ENCODE measurements at regions not wholly inside any gene's neighbourhood (a gene's known extent, or its start where the extent isn't known, plus 50 kb on each side); places are given as distances from the start of the nearest gene placed in this dataset.

GRCh38 chr2:194566907-194567660 is 1089.9 kb upstream of the SLC39A10 start:
- Histone ChIP-seq H3K4me1 (ENCODE audit: insufficient read depth, low read length) (no peaks in the 10 kb centered on the region), H2AFZ (ENCODE audit: low read length) (no peak overlapping the region), H3K4me3 (ENCODE audit: insufficient read depth, low read length) (no peak overlapping the region), H3K4me2 (ENCODE audit: insufficient read depth, low read length) (no peak overlapping the region), H3K27me3 (ENCODE audit: insufficient read depth, low read length) (no peaks in the 10 kb centered on the region), H3K9me3 (ENCODE audit: low read depth, low read length) (peaks cover 3% of the 10 kb centered on the region), H3K36me3 (ENCODE audit: insufficient read depth, low read length) (no peaks in the 10 kb centered on the region), H3K79me2 (ENCODE audit: insufficient read depth, low read length) (no peaks in the 10 kb centered on the region), H4K20me1 (ENCODE audit: insufficient read depth, low read length) (no peaks in the 10 kb centered on the region), H3K27ac (ENCODE audit: low read depth, low read length) (no peak overlapping the region)
- no peak for DNase-seq (ENCODE audit: insufficient read length, low spot score, missing footprints)
- no peak for TF ChIP-seq CTCF (IDR thresholded peaks at IDR 0.05; ENCODE audit: extremely low read depth, low read depth, low read length)

GRCh38 chr2:194564422-194564821 is 1092.6 kb upstream of the SLC39A10 start:
- H3K27me3 ChIP-seq (ENCODE audit: insufficient read depth, low read length) = no peaks in the 10 kb centered on the region
- no peak overlapping the region for H3K27ac ChIP-seq (ENCODE audit: low read depth, low read length)
- no peak overlapping the region for H3K4me3 ChIP-seq (ENCODE audit: insufficient read depth, low read length)
- H3K4me2 ChIP-seq (ENCODE audit: insufficient read depth, low read length) = no peak overlapping the region
- TF ChIP-seq CTCF (IDR thresholded peaks at IDR 0.05; ENCODE audit: extremely low read depth, low read depth, low read length) = no peak
- no peaks in the 10 kb centered on the region for H4K20me1 ChIP-seq (ENCODE audit: insufficient read depth, low read length)
- H3K36me3 ChIP-seq (ENCODE audit: insufficient read depth, low read length) = no peaks in the 10 kb centered on the region
- no peaks in the 10 kb centered on the region for H3K4me1 ChIP-seq (ENCODE audit: insufficient read depth, low read length)
- no peak for DNase-seq (ENCODE audit: insufficient read length, low spot score, missing footprints)
- no peak overlapping the region for H2AFZ ChIP-seq (ENCODE audit: low read length)
- no peaks in the 10 kb centered on the region for H3K9me3 ChIP-seq (ENCODE audit: low read depth, low read length)
- H3K79me2 ChIP-seq (ENCODE audit: insufficient read depth, low read length) = no peaks in the 10 kb centered on the region

GRCh38 chr2:194562329-194562728 is 1094.7 kb upstream of the SLC39A10 start:
- no peak overlapping the region for H3K27ac ChIP-seq (ENCODE audit: low read depth, low read length)
- no peak overlapping the region for H3K4me2 ChIP-seq (ENCODE audit: insufficient read depth, low read length)
- no peak for TF ChIP-seq CTCF (IDR thresholded peaks at IDR 0.05; ENCODE audit: extremely low read depth, low read depth, low read length)
- H3K9me3 ChIP-seq (ENCODE audit: low read depth, low read length) = no peaks in the 10 kb centered on the region
- H4K20me1 ChIP-seq (ENCODE audit: insufficient read depth, low read length) = no peaks in the 10 kb centered on the region
- no peaks in the 10 kb centered on the region for H3K36me3 ChIP-seq (ENCODE audit: insufficient read depth, low read length)
- H3K4me3 ChIP-seq (ENCODE audit: insufficient read depth, low read length) = no peak overlapping the region
- no peak for DNase-seq (ENCODE audit: insufficient read length, low spot score, missing footprints)
- H3K27me3 ChIP-seq (ENCODE audit: insufficient read depth, low read length) = no peaks in the 10 kb centered on the region
- no peaks in the 10 kb centered on the region for H3K79me2 ChIP-seq (ENCODE audit: insufficient read depth, low read length)
- H2AFZ ChIP-seq (ENCODE audit: low read length) = no peak overlapping the region
- no peaks in the 10 kb centered on the region for H3K4me1 ChIP-seq (ENCODE audit: insufficient read depth, low read length)

GRCh38 chr2:194559964-194560363 is 1097.1 kb upstream of the SLC39A10 start:
- Histone ChIP-seq H3K27ac (ENCODE audit: low read depth, low read length) (no peak overlapping the region), H3K36me3 (ENCODE audit: insufficient read depth, low read length) (no peaks in the 10 kb centered on the region), H3K4me1 (ENCODE audit: insufficient read depth, low read length) (no peaks in the 10 kb centered on the region), H4K20me1 (ENCODE audit: insufficient read depth, low read length) (no peaks in the 10 kb centered on the region), H2AFZ (ENCODE audit: low read length) (no peak overlapping the region), H3K27me3 (ENCODE audit: insufficient read depth, low read length) (no peaks in the 10 kb centered on the region), H3K79me2 (ENCODE audit: insufficient read depth, low read length) (no peaks in the 10 kb centered on the region), H3K4me3 (ENCODE audit: insufficient read depth, low read length) (no peak overlapping the region), H3K9me3 (ENCODE audit: low read depth, low read length) (no peaks in the 10 kb centered on the region), H3K4me2 (ENCODE audit: insufficient read depth, low read length) (no peak overlapping the region)
- TF ChIP-seq CTCF (IDR thresholded peaks at IDR 0.05; ENCODE audit: extremely low read depth, low read depth, low read length) = no peak
- no peak for DNase-seq (ENCODE audit: insufficient read length, low spot score, missing footprints)

Measured in osteoblast (primary cell).